Stimulated activated effector memory CD8-positive, alpha-beta T cell treated with anti-CD3 and anti-CD28 coated beads, Interleukin-12 subunit alpha, Interleukin-12 subunit beta, amount 100 ng/mL, for 72 hours (primary cell): ENCODE measurements at regions not wholly inside any gene's neighbourhood (a gene's known extent, or its start where the extent isn't known, plus 50 kb on each side); places are given as distances from the start of the nearest gene placed in this dataset.

Experiments used
- ATAC-seq: fragments of 150-1000 bp; cut with Tn5 transposase; 2 replicates; pipeline ENCODE4 v1.10.0; 2021
- DNase-seq, 2 donors: peaks; one replicate each; pipeline ENCODE4 v3.0.0; 2021 to 2022; ENCODE audit warnings: low spot score in 2 of 2
- H3K27ac Mint-ChIP-seq: one replicate; pipeline ENCODE4 v1.8.0; 2022; ENCODE audit warnings: mild to moderate bottlenecking, mixed read lengths
- H3K36me3 Mint-ChIP-seq: one replicate; pipeline ENCODE4 v1.8.0; 2022; ENCODE audit warnings: mild to moderate bottlenecking, mixed read lengths
- H3K4me1 Mint-ChIP-seq: one replicate; pipeline ENCODE4 v1.8.0; 2022; ENCODE audit warnings: mixed read lengths
- H3K4me3 Mint-ChIP-seq: one replicate; pipeline ENCODE4 v1.8.0; 2022; ENCODE audit warnings: mild to moderate bottlenecking, mixed read lengths
- H3K9me3 Mint-ChIP-seq: one replicate; pipeline ENCODE4 v1.8.0; 2022; ENCODE audit warnings: mixed read lengths

GRCh38 chr12:69065775-69066174 is 132.8 kb upstream of the CPM start:
- no peaks in the 10 kb centered on the region for H3K36me3 Mint-ChIP-seq
- H3K4me1 Mint-ChIP-seq, result peaks cover 10% of the 10 kb centered on the region
- no peak for DNase-seq
- no peak overlapping the region for H3K4me3 Mint-ChIP-seq
- H3K9me3 Mint-ChIP-seq, result no peaks in the 10 kb centered on the region
- no peak for ATAC-seq
- H3K27ac Mint-ChIP-seq, result no peak overlapping the region

DNA sequence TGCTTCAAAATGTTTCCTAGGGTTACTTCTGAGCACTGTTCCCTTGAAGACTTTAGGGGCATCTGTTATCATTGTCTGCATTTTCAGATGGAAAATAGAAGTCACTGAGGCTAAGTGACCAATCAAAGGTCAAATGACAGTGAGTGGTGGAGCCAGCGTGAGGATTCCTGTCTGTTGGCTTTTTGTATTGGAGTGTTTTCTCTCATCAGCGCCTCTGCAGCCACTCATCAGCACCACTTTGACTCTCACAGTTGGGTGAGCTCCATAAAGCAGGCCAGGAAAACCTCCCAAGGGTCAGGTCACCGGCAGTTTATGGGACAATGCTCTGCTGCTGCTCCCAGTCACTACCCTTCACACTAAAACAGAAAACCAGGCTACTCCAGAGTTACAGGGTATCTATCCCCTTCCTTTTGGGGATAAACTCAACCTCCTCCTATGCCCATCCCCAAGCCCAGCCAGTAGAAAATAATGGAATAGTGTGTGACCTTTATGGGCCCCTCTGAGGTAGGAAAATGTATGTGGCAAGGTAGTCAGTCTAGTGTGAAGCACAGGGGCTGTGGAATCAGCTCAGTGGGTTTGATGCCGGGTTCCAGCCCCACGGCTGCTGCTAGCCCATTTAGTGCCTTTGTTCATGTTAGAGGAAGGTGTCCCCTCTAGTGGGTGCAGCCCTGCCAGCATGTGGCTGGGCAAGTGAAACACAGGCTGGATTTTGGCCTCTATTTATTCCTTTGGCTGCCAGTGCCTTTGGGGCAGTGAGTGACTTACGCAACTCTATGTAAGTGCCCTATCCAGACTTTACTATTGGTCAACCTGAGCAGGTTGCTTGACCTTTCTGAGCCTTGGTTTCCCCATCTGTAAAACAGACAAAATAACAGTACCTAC is 133.8 kb upstream of the CPM start:
- H3K27ac Mint-ChIP-seq, result no peak overlapping the region
- H3K9me3 Mint-ChIP-seq, result no peaks in the 10 kb centered on the region
- H3K4me1 Mint-ChIP-seq, result peaks cover 5% of the 10 kb centered on the region
- no peaks in the 10 kb centered on the region for H3K36me3 Mint-ChIP-seq
- no peak overlapping the region for H3K4me3 Mint-ChIP-seq
- ATAC-seq (no peak), DNase-seq (no peak)

- peaks cover 5% of the 10 kb centered on the region for H3K4me1 Mint-ChIP-seq
- no peak for DNase-seq
- H3K36me3 Mint-ChIP-seq, result no peaks in the 10 kb centered on the region
- H3K4me3 Mint-ChIP-seq, result no peak overlapping the region
- H3K27ac Mint-ChIP-seq, result no peak overlapping the region
- no peak for ATAC-seq
- H3K9me3 Mint-ChIP-seq, result no peaks in the 10 kb centered on the region
These were observed 134.7 kb upstream of the CPM start for GRCh38 chr12:69067713-69068112.

GRCh38 chr12:69068448-69068847 is 135.5 kb upstream of the CPM start:
- H3K36me3 Mint-ChIP-seq, result no peaks in the 10 kb centered on the region
- H3K9me3 Mint-ChIP-seq, result no peaks in the 10 kb centered on the region
- DNase-seq, result no peak
- peaks cover 5% of the 10 kb centered on the region for H3K4me1 Mint-ChIP-seq
- H3K27ac Mint-ChIP-seq, result no peak overlapping the region
- peak; percentile 68 for ATAC-seq
- H3K4me3 Mint-ChIP-seq, result no peak overlapping the region

GRCh38 chr12:69069479-69069878 is 136.5 kb upstream of the CPM start:
- no peak overlapping the region for H3K27ac Mint-ChIP-seq
- ATAC-seq, result no peak

GRCh38 chr12:69070319-69071090 is 137.5 kb upstream of the CPM start:
- ATAC-seq (peak; percentile 82), DNase-seq (peak; percentile 43 to 68)
- Mint-ChIP-seq H3K4me1 (peaks cover 5% of the 10 kb centered on the region), H3K4me3 (no peak overlapping the region), H3K27ac (no peak overlapping the region), H3K9me3 (no peaks in the 10 kb centered on the region), H3K36me3 (no peaks in the 10 kb centered on the region)

More at GRCh38 chr12:69069479-69069878, 136.5 kb upstream of the CPM start:
- no peak overlapping the region for H3K4me3 Mint-ChIP-seq
- no peaks in the 10 kb centered on the region for H3K9me3 Mint-ChIP-seq
- no peaks in the 10 kb centered on the region for H3K36me3 Mint-ChIP-seq
- no peak for DNase-seq
- H3K4me1 Mint-ChIP-seq, result peaks cover 5% of the 10 kb centered on the region

DNA sequence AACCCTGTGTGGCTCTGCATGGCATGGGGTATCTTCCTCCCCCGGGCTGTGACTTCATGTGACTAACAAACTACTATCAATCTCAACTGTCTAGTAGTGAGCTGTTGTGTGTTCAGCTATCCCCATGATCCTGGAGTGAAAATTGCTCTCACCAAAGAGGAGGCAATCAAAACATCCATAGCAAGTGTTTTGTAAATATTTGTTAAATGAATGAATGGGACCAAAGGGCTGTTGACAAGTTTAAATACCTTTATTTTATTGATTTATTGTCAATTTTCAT is 138.1 kb upstream of the CPM start:
- no peak overlapping the region for H3K27ac Mint-ChIP-seq
- ATAC-seq (no peak), DNase-seq (no peak)
- H3K4me3 Mint-ChIP-seq, result no peak overlapping the region
- no peaks in the 10 kb centered on the region for H3K36me3 Mint-ChIP-seq
- no peaks in the 10 kb centered on the region for H3K9me3 Mint-ChIP-seq
- peaks cover 5% of the 10 kb centered on the region for H3K4me1 Mint-ChIP-seq

GRCh38 chr12:69073035-69073434 is 140.1 kb upstream of the CPM start:
- Mint-ChIP-seq H3K36me3 (no peaks in the 10 kb centered on the region), H3K27ac (no peak overlapping the region), H3K4me1 (peaks cover 5% of the 10 kb centered on the region), H3K9me3 (peaks cover 2% of the 10 kb centered on the region), H3K4me3 (no peak overlapping the region)
- ATAC-seq (no peak), DNase-seq (no peak)

DNA sequence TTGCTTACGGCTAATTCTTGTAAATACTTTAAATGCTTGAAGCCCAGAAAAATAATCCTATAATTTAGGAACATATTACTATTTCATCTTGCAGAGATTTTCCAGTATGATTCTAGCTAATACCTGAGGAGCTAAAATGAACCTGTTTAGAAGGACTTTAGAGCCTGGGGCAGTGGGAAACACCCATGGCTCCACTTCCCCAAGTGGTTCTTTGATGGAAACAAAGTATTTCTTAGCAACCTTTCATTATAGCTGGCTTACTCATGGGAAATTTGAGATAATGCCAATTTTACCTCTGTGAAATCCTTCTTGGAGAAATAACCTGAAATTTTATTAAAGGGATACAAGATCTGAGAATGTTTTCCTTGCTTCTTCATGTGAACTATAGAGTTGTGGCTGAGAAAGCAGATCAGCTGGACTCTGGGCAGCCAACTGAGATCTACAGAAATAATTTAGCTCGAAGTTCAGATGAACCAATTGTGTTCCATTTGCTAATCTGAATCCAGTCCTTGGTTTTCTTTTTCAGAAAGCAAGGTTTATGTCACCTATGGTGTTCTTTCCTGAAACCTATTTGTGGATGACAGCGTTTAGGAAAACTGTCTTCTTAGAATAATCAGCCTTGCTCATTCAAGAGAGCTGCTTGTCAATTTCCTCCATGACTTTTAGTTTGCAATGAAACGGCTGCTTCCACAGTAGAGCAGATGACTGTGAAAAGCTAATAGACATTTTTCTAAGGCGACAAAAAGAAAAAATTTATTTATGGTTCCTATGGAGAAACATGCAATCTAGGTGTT is 141.8 kb upstream of the CPM start:
- Mint-ChIP-seq H3K27ac (no peak overlapping the region), H3K4me3 (no peak overlapping the region), H3K4me1 (no peaks in the 10 kb centered on the region), H3K9me3 (peaks cover 2% of the 10 kb centered on the region), H3K36me3 (no peaks in the 10 kb centered on the region)
- no peak for DNase-seq
- no peak for ATAC-seq

DNA sequence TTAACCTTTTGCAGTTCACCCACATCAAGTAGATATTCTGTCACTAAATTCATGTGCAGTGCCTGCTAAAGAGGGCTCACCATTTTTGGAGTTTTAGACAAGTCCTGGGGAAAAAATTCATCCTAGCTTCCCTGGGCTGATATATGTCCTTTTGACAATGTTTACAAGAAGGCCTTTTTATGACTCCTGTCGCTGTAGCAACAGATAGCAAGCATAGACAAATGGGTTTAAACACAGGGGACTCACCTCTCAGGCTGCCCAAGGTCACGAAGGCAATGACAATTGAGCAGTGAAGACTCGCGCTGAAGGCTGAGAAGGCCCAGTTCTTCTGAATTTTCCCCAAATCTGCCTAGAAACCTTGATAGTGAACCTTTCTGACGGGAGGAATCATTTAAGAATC is 150.7 kb upstream of the CPM start:
- Mint-ChIP-seq H3K4me3 (no peak overlapping the region), H3K9me3 (no peaks in the 10 kb centered on the region), H3K36me3 (no peaks in the 10 kb centered on the region), H3K4me1 (peaks cover 4% of the 10 kb centered on the region), H3K27ac (no peak overlapping the region)
- no peak for DNase-seq
- ATAC-seq, result no peak

GRCh38 chr12:69084816-69085378 is 151.9 kb upstream of the CPM start:
- Mint-ChIP-seq H3K4me3 (no peak overlapping the region), H3K9me3 (no peaks in the 10 kb centered on the region), H3K36me3 (no peaks in the 10 kb centered on the region), H3K27ac (no peak overlapping the region), H3K4me1 (peaks cover 4% of the 10 kb centered on the region)
- no peak for ATAC-seq
- no peak for DNase-seq

DNA sequence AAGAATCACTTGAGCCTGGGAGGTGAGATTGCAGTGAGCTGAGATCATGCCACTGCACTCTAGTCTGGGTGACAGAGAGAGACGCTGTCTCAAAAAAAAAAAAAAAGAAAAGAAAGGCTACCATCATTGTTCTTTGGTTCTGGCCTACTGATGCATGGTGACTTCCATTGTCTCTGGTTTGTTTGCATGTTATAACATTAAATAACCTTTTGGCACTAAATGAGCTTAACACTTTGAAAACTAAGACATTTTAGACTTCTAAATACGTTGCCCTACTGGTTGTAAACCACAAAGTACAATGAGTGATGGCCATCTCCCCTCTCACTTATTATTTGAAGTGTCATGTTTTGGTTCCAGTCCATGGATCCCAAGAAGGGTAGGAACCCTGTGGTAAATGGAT is 152.9 kb upstream of the CPM start:
- peaks cover 4% of the 10 kb centered on the region for H3K4me1 Mint-ChIP-seq
- ATAC-seq (no peak), DNase-seq (no peak)

DNA sequence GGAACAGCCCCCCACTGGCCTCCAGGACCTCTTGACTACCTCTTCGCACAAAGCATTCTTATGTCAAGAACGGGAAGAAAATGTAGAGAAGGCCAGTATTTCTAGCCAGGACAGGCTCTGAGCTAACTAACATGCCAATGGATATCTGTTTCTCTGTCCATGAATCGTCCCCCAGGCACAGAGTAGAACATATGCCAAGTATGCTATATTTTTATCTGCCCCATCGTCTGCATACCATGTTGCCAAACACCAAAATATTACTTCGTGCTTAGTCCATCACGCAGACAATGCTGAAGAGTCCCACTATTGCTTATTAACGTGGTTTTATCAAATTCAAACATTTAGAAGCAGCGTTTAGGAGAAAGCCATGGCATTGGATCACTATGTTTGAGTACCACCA is 151.4 kb upstream of the CPSF6 start:
- DNase-seq, result no peak
- H3K27ac Mint-ChIP-seq, result no peak overlapping the region
- H3K9me3 Mint-ChIP-seq, result no peaks in the 10 kb centered on the region
- no peak for ATAC-seq
- no peak overlapping the region for H3K4me3 Mint-ChIP-seq
- H3K4me1 Mint-ChIP-seq, result peaks cover 4% of the 10 kb centered on the region
- H3K36me3 Mint-ChIP-seq, result no peaks in the 10 kb centered on the region

More for the DNA sequence above, 152.9 kb upstream of the CPM start:
- H3K27ac Mint-ChIP-seq, result no peak overlapping the region
- H3K9me3 Mint-ChIP-seq, result no peaks in the 10 kb centered on the region
- no peak overlapping the region for H3K4me3 Mint-ChIP-seq
- H3K36me3 Mint-ChIP-seq, result no peaks in the 10 kb centered on the region

DNA sequence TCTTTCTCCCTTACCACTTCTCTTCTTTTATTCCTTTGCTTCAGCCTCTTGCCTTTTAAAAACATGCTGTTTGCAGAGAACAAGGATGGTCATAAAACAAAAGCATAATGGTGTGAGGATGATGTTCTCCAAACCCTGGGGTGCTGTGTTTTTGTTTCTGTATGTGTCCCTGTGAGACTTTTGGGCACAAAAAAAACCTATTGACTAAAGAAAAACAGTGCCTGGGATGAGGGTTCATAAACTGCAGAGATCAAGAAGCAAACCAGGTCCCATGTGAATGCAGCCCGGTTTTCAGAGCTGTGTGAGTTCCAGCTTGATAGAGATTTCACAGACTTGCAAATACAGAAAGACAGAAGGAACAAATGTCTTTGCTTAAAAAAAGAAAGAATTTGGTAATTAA is 148.6 kb upstream of the CPSF6 start:
- H3K9me3 Mint-ChIP-seq, result no peaks in the 10 kb centered on the region
- H3K4me3 Mint-ChIP-seq, result no peak overlapping the region
- no peaks in the 10 kb centered on the region for H3K4me1 Mint-ChIP-seq
- ATAC-seq (no peak), DNase-seq (no peak)
- H3K36me3 Mint-ChIP-seq, result no peaks in the 10 kb centered on the region
- no peak overlapping the region for H3K27ac Mint-ChIP-seq

- no peaks in the 10 kb centered on the region for H3K9me3 Mint-ChIP-seq
These were observed 147.8 kb upstream of the CPSF6 start for GRCh38 chr12:69091442-69092017.

More at GRCh38 chr12:69091442-69092017, 147.8 kb upstream of the CPSF6 start:
- ATAC-seq (no peak), DNase-seq (no peak)
- Mint-ChIP-seq H3K27ac (no peak overlapping the region), H3K36me3 (no peaks in the 10 kb centered on the region), H3K4me1 (no peaks in the 10 kb centered on the region), H3K4me3 (no peak overlapping the region)
